Upper lobe of left lung (tissue), 6 donors: ENCODE measurements at regions not wholly inside any gene's neighbourhood (a gene's known extent, or its start where the extent isn't known, plus 50 kb on each side); places are given as distances from the start of the nearest gene placed in this dataset.
"Not testable (repeated sequence)": the region's sequence is repeated elsewhere in the genome, so short reads cannot be mapped to it uniquely, and the experiment has no call there.

Source experiments
- ATAC-seq, 2 donors: fragments of 200-7000 bp; cut with Tn5 transposase; one replicate each; pipeline ENCODE4 v1.9.1; 2022; ENCODE audit warnings: mild to moderate bottlenecking in 2 of 2, moderate library complexity in 2 of 2; ENCODE audit not compliant: low FRiP score in 2 of 2
- DNase-seq, 2 donors: peaks; one replicate each; pipeline ENCODE4 v3.0.0-alpha.2; 2019 to 2020
- H3K27ac ChIP-seq, 4 donors: fragments of 200-600 bp; sonication (generic); one replicate each; pipeline ENCODE4 v1.5.1; 2016 to 2019
- H3K27me3 ChIP-seq, 4 donors: fragments of 200-600 bp; sonication (generic); one replicate each; pipeline ENCODE4 v1.5.1; 2017 to 2019
- H3K36me3 ChIP-seq, 4 donors: fragments of 200-600 bp; sonication (generic); one replicate each; pipeline ENCODE4 v1.5.1; 2016 to 2019
- H3K4me1 ChIP-seq, 4 donors: fragments of 200-600 bp; sonication (generic); one replicate each; pipeline ENCODE4 v1.5.1; 2018 to 2019
- H3K4me3 ChIP-seq, 4 donors: fragments of 200-600 bp; sonication (generic); one replicate each; pipeline ENCODE4 v1.5.1; 2017 to 2019; ENCODE audit warnings: mild to moderate bottlenecking in 2 of 4, moderate library complexity in 1 of 4
- H3K9me3 ChIP-seq, 4 donors: fragments of 200-600 bp; sonication (generic); one replicate each; pipeline ENCODE4 v1.5.1; 2018 to 2019
- CTCF ChIP-seq, 6 experiments: fragments of 450-650 bp in 4 of 6; fragments of 200-600 bp in 2 of 6; sonication (generic) in 2 of 6; IDR thresholded peaks; one replicate each; pipeline ENCODE4 v1.5.1; 2016 to 2019; ENCODE audit warnings: antibody characterized with exemption in 6 of 6
- EP300 ChIP-seq, 4 donors: sonication (generic); formaldehyde crosslinking; IDR thresholded peaks; one replicate each; pipeline ENCODE4 v1.5.1; 2017; ENCODE audit warnings: antibody characterized with exemption in 4 of 4, control low read depth in 2 of 4
- POLR2A ChIP-seq, 4 donors: fragments of 450-650 bp; IDR thresholded peaks; one replicate each; pipeline ENCODE4 v1.5.1; 2016 to 2017; ENCODE audit warnings: antibody characterized with exemption in 4 of 4, mild to moderate bottlenecking in 2 of 4
- POLR2AphosphoS5 ChIP-seq, 2 donors: sonication (generic); formaldehyde crosslinking; IDR thresholded peaks; one replicate each; pipeline ENCODE4 v1.5.1; 2017; ENCODE audit warnings: antibody characterized with exemption in 2 of 2
- whole genome bisulfite sequencing, 2 donors: methylation state at CpG; one replicate each; pipeline ENCODE4 v1.1.5; 2017 to 2018; 5-methylcytosine and 5-hydroxymethylcytosine counted together
- donor health status: DM: no; HTN: no; CAD: no; lungs with moderate emphysema.
- donor health status: DM: no; HTN: yes; CAD: no; lungs with severe emphysema.

DNA sequence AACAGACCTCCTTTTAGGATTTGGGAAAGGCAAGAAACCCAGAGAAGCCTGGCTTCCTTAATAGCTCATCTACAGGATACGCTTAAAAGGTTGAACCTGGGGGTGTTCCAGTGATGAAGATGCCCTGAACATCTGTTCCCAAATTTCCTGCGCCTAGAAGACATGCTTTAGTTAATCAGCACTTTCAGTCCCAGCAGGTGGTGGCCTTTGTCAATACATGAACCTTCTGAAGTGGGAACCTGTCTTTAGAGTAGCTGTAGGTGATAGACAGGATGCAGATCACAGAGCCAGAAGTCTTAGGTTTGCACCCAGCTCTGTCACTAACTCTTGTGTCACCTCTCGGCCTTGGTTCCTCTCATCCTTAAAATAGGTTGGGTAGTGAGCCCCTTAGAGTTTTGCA lies 149.7 kb upstream of the SYNPR start:
- no peak for ATAC-seq
- no peak for DNase-seq
- WGBS, 2 donors, result 79 to 82% methylated on average over 3 of the region's 3 CpGs

GRCh38 chr3:63130625-63131024 lies 147.5 kb upstream of the SYNPR start:
- WGBS, 2 donors, result 43 to 56% methylated on average over 3 of the region's 3 CpGs
- no peaks in the 10 kb centered on the region for H3K27me3 ChIP-seq
- H3K9me3 ChIP-seq, result peaks cover 0 to 3% (median 0%) of the 10 kb centered on the region in 4 donors
- no peak overlapping the region for H3K27ac ChIP-seq
- TF ChIP-seq POLR2AphosphoS5 (IDR thresholded peaks at IDR 0.05), result no peak
- no peak for TF ChIP-seq CTCF (IDR thresholded peaks at IDR 0.05)
- TF ChIP-seq POLR2A (IDR thresholded peaks at IDR 0.05), result no peak
- TF ChIP-seq EP300 (IDR thresholded peaks at IDR 0.05), result no peak
- DNase-seq, result no peak
- H3K4me1 ChIP-seq, result no peaks in the 10 kb centered on the region
- no peak for ATAC-seq
- H3K36me3 ChIP-seq, result no peaks in the 10 kb centered on the region
- no peak overlapping the region for H3K4me3 ChIP-seq

More for the DNA sequence above, 149.7 kb upstream of the SYNPR start:
- TF ChIP-seq CTCF (IDR thresholded peaks at IDR 0.05) (no peak), POLR2A (IDR thresholded peaks at IDR 0.05) (no peak), POLR2AphosphoS5 (IDR thresholded peaks at IDR 0.05) (no peak), EP300 (IDR thresholded peaks at IDR 0.05) (no peak)
- Histone ChIP-seq H3K36me3 (no peaks in the 10 kb centered on the region), H3K4me3 (no peak overlapping the region), H3K4me1 (no peaks in the 10 kb centered on the region), H3K27ac (no peak overlapping the region), H3K9me3 (peaks cover 0 to 3% (median 0%) of the 10 kb centered on the region in 4 donors), H3K27me3 (no peaks in the 10 kb centered on the region)

GRCh38 chr3:63132461-63133250 lies 145.5 kb upstream of the SYNPR start:
- no peaks in the 10 kb centered on the region for H3K4me1 ChIP-seq
- TF ChIP-seq POLR2A (IDR thresholded peaks at IDR 0.05), result no peak
- no peak for TF ChIP-seq POLR2AphosphoS5 (IDR thresholded peaks at IDR 0.05)
- TF ChIP-seq EP300 (IDR thresholded peaks at IDR 0.05), result no peak
- TF ChIP-seq CTCF (IDR thresholded peaks at IDR 0.05), result no peak
- H3K27ac ChIP-seq, result no peak overlapping the region
- DNase-seq (no peak), ATAC-seq (no peak)
- H3K9me3 ChIP-seq, result peaks cover 0 to 3% (median 0%) of the 10 kb centered on the region in 4 donors
- WGBS, 2 donors, result 71 to 82% methylated on average over 1 to 6 of the region's 6 CpGs
- no peaks in the 10 kb centered on the region for H3K27me3 ChIP-seq
- no peak overlapping the region for H3K4me3 ChIP-seq
- H3K36me3 ChIP-seq, result no peaks in the 10 kb centered on the region

- Histone ChIP-seq H3K36me3 (no peaks in the 10 kb centered on the region), H3K27ac (no peak overlapping the region), H3K4me3 (no peak overlapping the region), H3K27me3 (no peaks in the 10 kb centered on the region), H3K4me1 (no peaks in the 10 kb centered on the region), H3K9me3 (peaks cover 0 to 3% (median 0%) of the 10 kb centered on the region in 4 donors)
- DNase-seq (no peak), ATAC-seq (no peak)
- no peak for TF ChIP-seq EP300 (IDR thresholded peaks at IDR 0.05)
- TF ChIP-seq POLR2AphosphoS5 (IDR thresholded peaks at IDR 0.05), result no peak
- TF ChIP-seq CTCF (IDR thresholded peaks at IDR 0.05), result no peak
- TF ChIP-seq POLR2A (IDR thresholded peaks at IDR 0.05), result no peak
Observed at GRCh38 chr3:63135367-63135766, 142.7 kb upstream of the SYNPR start.

DNA sequence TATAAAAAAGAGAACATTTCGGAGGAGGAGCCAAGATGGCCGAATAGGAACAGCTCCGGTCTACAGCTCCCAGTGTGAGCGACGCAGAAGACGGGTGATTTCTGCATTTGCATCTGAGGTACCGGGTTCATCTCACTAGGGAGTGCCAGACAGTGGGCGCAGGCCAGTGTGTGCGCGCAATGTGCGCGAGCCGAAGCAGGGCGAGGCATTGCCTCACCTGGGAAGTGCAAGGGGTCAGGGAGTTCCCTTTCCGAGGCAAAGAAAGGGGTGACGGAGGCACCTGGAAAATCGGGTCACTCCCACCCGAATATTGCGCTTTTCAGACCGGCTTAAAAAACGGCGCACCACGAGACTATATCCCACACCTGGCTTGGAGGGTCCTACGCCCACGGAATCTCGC lies 141.9 kb upstream of the SYNPR start:
- not testable (repeated sequence) for H3K36me3 ChIP-seq, H3K4me3 ChIP-seq, H3K4me1 ChIP-seq, H3K27ac ChIP-seq, ATAC-seq, H3K27me3 ChIP-seq, H3K9me3 ChIP-seq
- WGBS, 2 donors, result 85 to 92% methylated on average over 9 to 17 of the region's 26 CpGs
- DNase-seq, result peak in 1 of 2 donors; percentile 45
